ENCODE measurements at regions not wholly inside any gene's neighbourhood (a gene's known extent, or its start where the extent isn't known, plus 50 kb on each side); places are given as distances from the start of the nearest gene placed in this dataset.
A peak's percentile ranks its signal among the peaks of the same experiment; 100 is the strongest.

- H3K4me3 ChIP-seq (ENCODE audit: low read length), result no peak overlapping the region
- TF ChIP-seq, protein P1, sequence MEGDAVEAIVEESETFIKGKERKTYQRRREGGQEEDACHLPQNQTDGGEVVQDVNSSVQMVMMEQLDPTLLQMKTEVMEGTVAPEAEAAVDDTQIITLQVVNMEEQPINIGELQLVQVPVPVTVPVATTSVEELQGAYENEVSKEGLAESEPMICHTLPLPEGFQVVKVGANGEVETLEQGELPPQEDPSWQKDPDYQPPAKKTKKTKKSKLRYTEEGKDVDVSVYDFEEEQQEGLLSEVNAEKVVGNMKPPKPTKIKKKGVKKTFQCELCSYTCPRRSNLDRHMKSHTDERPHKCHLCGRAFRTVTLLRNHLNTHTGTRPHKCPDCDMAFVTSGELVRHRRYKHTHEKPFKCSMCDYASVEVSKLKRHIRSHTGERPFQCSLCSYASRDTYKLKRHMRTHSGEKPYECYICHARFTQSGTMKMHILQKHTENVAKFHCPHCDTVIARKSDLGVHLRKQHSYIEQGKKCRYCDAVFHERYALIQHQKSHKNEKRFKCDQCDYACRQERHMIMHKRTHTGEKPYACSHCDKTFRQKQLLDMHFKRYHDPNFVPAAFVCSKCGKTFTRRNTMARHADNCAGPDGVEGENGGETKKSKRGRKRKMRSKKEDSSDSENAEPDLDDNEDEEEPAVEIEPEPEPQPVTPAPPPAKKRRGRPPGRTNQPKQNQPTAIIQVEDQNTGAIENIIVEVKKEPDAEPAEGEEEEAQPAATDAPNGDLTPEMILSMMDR (conservative IDR thresholded peaks at IDR 0.05; ENCODE audit: low read depth, low read length), result no peak
- DNase-seq (ENCODE audit: low read depth), result no peak
These were observed 138.7 kb downstream of the YTHDC2 start for GRCh38 chr5:113652161-113652560.

GRCh38 chr5:113654828-113655227, 141.3 kb downstream of the YTHDC2 start:
- TF ChIP-seq, protein P1 (conservative IDR thresholded peaks at IDR 0.05; ENCODE audit: low read depth, low read length), result no peak
- DNase-seq (ENCODE audit: low read depth), result no peak
- H3K4me3 ChIP-seq (ENCODE audit: low read length), result no peak overlapping the region

GRCh38 chr5:113660206-113660605, 146.7 kb downstream of the YTHDC2 start:
- H3K4me3 ChIP-seq (ENCODE audit: low read length), result no peak overlapping the region
- TF ChIP-seq, protein P1 (conservative IDR thresholded peaks at IDR 0.05; ENCODE audit: low read depth, low read length), result no peak
- DNase-seq (ENCODE audit: low read depth), result no peak

- H3K4me3 ChIP-seq (ENCODE audit: low read length), result no peak overlapping the region
- DNase-seq (ENCODE audit: low read depth), result no peak
- TF ChIP-seq, protein P1 (conservative IDR thresholded peaks at IDR 0.05; ENCODE audit: low read depth, low read length), result no peak
These were observed 147.3 kb downstream of the YTHDC2 start for GRCh38 chr5:113660706-113661250.

DNA sequence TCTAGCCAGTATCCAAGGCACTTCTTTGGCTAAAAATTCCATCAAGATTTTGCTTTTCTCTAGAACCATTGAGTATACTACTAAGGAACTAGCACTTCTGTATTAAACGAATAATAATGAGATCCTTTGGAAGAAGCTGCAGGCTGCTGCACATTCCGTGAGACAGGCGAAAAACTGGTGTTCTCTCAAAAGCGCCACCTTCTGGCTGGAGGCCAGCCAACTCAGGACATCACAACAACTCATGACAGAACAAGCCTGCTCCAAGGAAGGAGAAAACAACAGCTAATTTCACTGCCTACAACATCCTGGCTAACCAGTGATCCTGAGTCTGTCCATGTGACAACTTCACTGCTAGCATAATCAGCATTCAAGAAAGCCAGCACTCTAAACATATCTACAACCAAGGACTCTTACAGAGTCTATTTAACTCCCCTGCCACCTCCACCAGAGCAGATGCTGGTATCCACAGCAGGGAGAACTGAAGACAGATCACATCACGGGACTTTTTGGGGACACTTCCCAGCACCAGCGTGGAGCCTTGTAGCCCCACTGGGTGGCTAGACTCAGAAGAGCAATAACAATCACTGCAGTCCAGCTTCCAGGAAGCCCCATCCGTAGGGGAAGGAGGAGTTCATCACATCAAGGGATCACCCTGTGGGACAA, 150.5 kb downstream of the YTHDC2 start:
- TF ChIP-seq, protein P1 (conservative IDR thresholded peaks at IDR 0.05; ENCODE audit: low read depth, low read length), result peak; percentile 30
- no peak for DNase-seq (ENCODE audit: low read depth)

GRCh38 chr5:113673041-113673440, 159.5 kb downstream of the YTHDC2 start:
- no peak overlapping the region for H3K4me3 ChIP-seq (ENCODE audit: low read length)
- TF ChIP-seq, protein P1 (conservative IDR thresholded peaks at IDR 0.05; ENCODE audit: low read depth, low read length), result no peak
- DNase-seq (ENCODE audit: low read depth), result no peak

More for the DNA sequence above, 150.5 kb downstream of the YTHDC2 start:
- H3K4me3 ChIP-seq (ENCODE audit: low read length), result no peak overlapping the region

DNA sequence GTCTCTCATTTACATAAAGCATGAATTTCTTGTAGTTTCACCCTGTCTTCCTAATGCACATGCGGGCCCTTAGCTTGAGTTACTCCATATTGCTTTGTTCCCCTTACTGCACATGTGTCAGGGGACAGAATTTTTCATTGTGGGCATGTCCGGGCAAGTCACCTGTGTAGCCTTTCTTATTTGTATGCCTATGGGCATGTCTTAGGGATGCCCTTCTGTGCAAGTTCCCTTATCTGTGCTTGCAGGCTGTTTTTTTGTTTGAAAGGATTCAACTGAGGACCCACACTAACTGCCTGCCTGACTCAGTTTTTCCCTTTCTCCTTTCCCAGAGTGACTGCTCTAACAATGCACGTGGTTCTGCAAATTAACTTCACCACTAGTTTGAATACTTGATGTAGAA, 161.7 kb downstream of the YTHDC2 start:
- no peak overlapping the region for H3K4me3 ChIP-seq (ENCODE audit: low read length)
- no peak for DNase-seq (ENCODE audit: low read depth)
- TF ChIP-seq, protein P1 (conservative IDR thresholded peaks at IDR 0.05; ENCODE audit: low read depth, low read length), result no peak
